ENCODE measurements at regions not wholly inside any gene's neighbourhood (a gene's known extent, or its start where the extent isn't known, plus 50 kb on each side); places are given as distances from the start of the nearest gene placed in this dataset.

GRCh38 chr5:118723021-118723338, 265.4 kb downstream of the DTWD2 start (continued):
- TF ChIP-seq BRCA1 (IDR thresholded peaks at IDR 0.05; ENCODE audit: low read depth, low read length) (no peak), KAT2A (conservative IDR thresholded peaks at IDR 0.05; ENCODE audit: control insufficient read depth, low read depth, low read length) (no peak), TCF7 (IDR thresholded peaks at IDR 0.05; ENCODE audit: borderline replicate concordance) (peak; percentile 61; the same call in 1 of the 2 replicates), ZNF24 (IDR thresholded peaks at IDR 0.05) (0 out of 2 replicates have a peak, but pooled peaks have one; percentile 25), BCLAF1 (IDR thresholded peaks at IDR 0.05) (no peak), SIX5 (IDR thresholded peaks at IDR 0.05; ENCODE audit: low read depth, low read length, severe bottlenecking) (no peak), SMC3 (IDR thresholded peaks at IDR 0.05; ENCODE audit: borderline replicate concordance, low read length) (no peak), KDM1A (IDR thresholded peaks at IDR 0.05; ENCODE audit: borderline replicate concordance) (no peak), BACH1 (IDR thresholded peaks at IDR 0.05; ENCODE audit: borderline replicate concordance) (no peak), KLF5 (IDR thresholded peaks at IDR 0.05; ENCODE audit: partially characterized antibody) (no peak), MYB (IDR thresholded peaks at IDR 0.05; ENCODE audit: borderline replicate concordance, low read depth, low read length) (no peak), PBX3 (IDR thresholded peaks at IDR 0.05; ENCODE audit: insufficient replicate concordance, low read depth, low read length) (peak; percentile 82), MXI1 (IDR thresholded peaks at IDR 0.05; ENCODE audit: low read depth, low read length) (no peak; the same call in 1 of the 2 replicates), MEF2A (IDR thresholded peaks at IDR 0.05; ENCODE audit: insufficient read depth, low read depth, low read length) (0 out of 2 replicates have a peak, but pooled peaks have one; percentile 64), CTCF (IDR thresholded peaks at IDR 0.05 in 2 of 3, conservative IDR thresholded peaks at IDR 0.05 in 1 of 3; ENCODE audit: control insufficient read depth in 2 of 3, extremely low read depth in 1 of 3, insufficient read depth in 1 of 3, low read depth in 3 of 3, low read length in 3 of 3) (no peak), ZNF207 (IDR thresholded peaks at IDR 0.05; ENCODE audit: borderline replicate concordance) (no peak), RFX5 (IDR thresholded peaks at IDR 0.05; ENCODE audit: low read depth, low read length) (no peak), RCOR1 (conservative IDR thresholded peaks at IDR 0.05; ENCODE audit: low read depth, low read length) (no peak), YBX1 (IDR thresholded peaks at IDR 0.05) (no peak), RBBP5 (conservative IDR thresholded peaks at IDR 0.05) (no peak), FOXM1 (IDR thresholded peaks at IDR 0.05; ENCODE audit: low read depth, low read length) (peak; percentile 64; the same call in 1 of the 2 replicates), EZH2 (IDR thresholded peaks at IDR 0.05; ENCODE audit: borderline replicate concordance, control insufficient read depth, low read depth, low read length) (no peak), CEBPB (IDR thresholded peaks at IDR 0.05; ENCODE audit: borderline replicate concordance in 1 of 2, low read depth in 2 of 2, low read length in 2 of 2) (peak in 1 of 2 experiments; percentile 43; a peak in 1 of 4 replicates), RUNX3 (IDR thresholded peaks at IDR 0.05; ENCODE audit: low read length) (peak; percentile 91), PAX5 (IDR thresholded peaks at IDR 0.05; ENCODE audit: borderline replicate concordance, low read depth, low read length) (0 out of 2 replicates have a peak, but pooled peaks have one; percentile 24), RELA (IDR thresholded peaks at IDR 0.05; ENCODE audit: borderline replicate concordance, partially characterized antibody) (no peak), POLR2AphosphoS5 (IDR thresholded peaks at IDR 0.05; ENCODE audit: low read length) (no peak), POLR2AphosphoS2 (IDR thresholded peaks at IDR 0.05; ENCODE audit: low read depth, low read length) (no peak), STAT1 (conservative IDR thresholded peaks at IDR 0.05) (no peak)

Data from GM12878 (cell line).